ENCODE measurements at regions not wholly inside any gene's neighbourhood (a gene's known extent, or its start where the extent isn't known, plus 50 kb on each side); places are given as distances from the start of the nearest gene placed in this dataset.

DNA sequence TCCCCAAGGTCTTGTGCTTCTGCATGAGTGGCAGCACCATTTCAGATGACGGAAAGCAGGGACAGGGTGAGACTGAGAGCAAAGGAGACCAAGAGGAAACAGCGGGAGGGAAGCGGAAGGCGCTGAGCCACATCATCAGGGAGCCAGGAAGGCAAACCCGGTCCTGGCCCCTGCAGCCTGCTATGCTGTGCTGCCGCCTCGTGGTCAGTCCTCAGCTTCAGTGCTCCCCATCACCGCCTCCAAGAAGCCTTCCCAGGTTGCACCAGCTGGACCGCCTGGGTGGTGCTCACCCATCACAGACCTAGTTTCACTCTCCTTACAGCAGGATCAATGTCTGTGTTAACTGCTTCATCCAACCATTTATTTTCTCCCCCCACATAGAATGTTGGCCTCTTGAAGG is 73.0 kb upstream of the PHF21B start:
- TF ChIP-seq, protein P1, sequence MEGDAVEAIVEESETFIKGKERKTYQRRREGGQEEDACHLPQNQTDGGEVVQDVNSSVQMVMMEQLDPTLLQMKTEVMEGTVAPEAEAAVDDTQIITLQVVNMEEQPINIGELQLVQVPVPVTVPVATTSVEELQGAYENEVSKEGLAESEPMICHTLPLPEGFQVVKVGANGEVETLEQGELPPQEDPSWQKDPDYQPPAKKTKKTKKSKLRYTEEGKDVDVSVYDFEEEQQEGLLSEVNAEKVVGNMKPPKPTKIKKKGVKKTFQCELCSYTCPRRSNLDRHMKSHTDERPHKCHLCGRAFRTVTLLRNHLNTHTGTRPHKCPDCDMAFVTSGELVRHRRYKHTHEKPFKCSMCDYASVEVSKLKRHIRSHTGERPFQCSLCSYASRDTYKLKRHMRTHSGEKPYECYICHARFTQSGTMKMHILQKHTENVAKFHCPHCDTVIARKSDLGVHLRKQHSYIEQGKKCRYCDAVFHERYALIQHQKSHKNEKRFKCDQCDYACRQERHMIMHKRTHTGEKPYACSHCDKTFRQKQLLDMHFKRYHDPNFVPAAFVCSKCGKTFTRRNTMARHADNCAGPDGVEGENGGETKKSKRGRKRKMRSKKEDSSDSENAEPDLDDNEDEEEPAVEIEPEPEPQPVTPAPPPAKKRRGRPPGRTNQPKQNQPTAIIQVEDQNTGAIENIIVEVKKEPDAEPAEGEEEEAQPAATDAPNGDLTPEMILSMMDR (IDR thresholded peaks at IDR 0.05) = no peak
- TF ChIP-seq EP300 (IDR thresholded peaks at IDR 0.05) (no peak), POLR2AphosphoS5 (IDR thresholded peaks at IDR 0.05) (no peak), POLR2A (IDR thresholded peaks at IDR 0.05) (no peak)

Data from sigmoid colon (tissue), 4 donors.